Coronary artery (tissue), 2 donors: ENCODE measurements at regions not wholly inside any gene's neighbourhood (a gene's known extent, or its start where the extent isn't known, plus 50 kb on each side); places are given as distances from the start of the nearest gene placed in this dataset.
A peak's percentile ranks its signal among the peaks of the same experiment; 100 is the strongest.

ENCODE experiments used
- DNase-seq: peaks from one replicate; pipeline ENCODE4 v3.0.0-alpha.2; 2017; ENCODE audit warnings: low spot score
- H3K27ac ChIP-seq, 2 donors: fragments of 200-600 bp; sonication (generic); one replicate each; pipeline ENCODE4 v1.5.1; 2016 to 2019
- H3K4me3 ChIP-seq: fragments of 200-600 bp; sonication (generic); 2 replicates; pipeline ENCODE4 v1.5.1; 2016; ENCODE audit warnings: mild to moderate bottlenecking, moderate library complexity
- CTCF ChIP-seq: fragments of 200-600 bp; sonication (generic); IDR thresholded peaks from one replicate; pipeline ENCODE4 v1.5.1; 2019; ENCODE audit warnings: antibody characterized with exemption

- H3K27ac ChIP-seq = peak overlapping the region; percentile 51 to 71
- DNase-seq = no peak
- H3K4me3 ChIP-seq = peak overlapping the region; percentile 18
- TF ChIP-seq CTCF = no peak
Measured at GRCh38 chr6:19035461-19036195, 648.5 kb downstream of the RNF144B start.

- no peak for DNase-seq
- no peak for TF ChIP-seq CTCF
- Histone ChIP-seq H3K27ac (peak overlapping the region; percentile 51 to 71), H3K4me3 (no peak overlapping the region)
Measured at GRCh38 chr6:19036196-19036555, 649.0 kb downstream of the RNF144B start.

GRCh38 chr6:19037607-19038006, 650.5 kb downstream of the RNF144B start:
- H3K27ac ChIP-seq = no peak overlapping the region

GRCh38 chr6:19039287-19039686, 652.1 kb downstream of the RNF144B start:
- H3K4me3 ChIP-seq = no peak overlapping the region
- DNase-seq = no peak
- no peak overlapping the region for H3K27ac ChIP-seq
- no peak for TF ChIP-seq CTCF

More at GRCh38 chr6:19037607-19038006, 650.5 kb downstream of the RNF144B start:
- no peak for DNase-seq
- no peak for TF ChIP-seq CTCF
- no peak overlapping the region for H3K4me3 ChIP-seq

DNA sequence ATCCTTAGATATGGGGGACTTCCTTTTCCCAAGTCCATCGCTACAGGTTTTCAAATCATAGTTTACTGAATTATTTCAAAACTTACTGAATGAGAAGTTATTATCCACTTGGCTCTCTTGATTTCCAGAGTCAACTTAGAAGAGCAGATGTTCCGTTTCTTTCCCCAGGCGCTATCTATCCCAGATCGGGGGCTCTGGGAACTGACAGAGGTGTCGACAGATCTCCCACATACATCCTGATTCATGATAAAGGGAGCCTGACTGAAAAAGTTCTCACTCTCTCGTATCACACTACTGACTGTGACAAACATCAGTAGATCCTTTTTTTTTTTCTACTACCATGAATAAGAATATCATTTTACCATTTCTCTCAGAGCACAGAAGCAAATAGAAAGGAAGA, 654.8 kb downstream of the RNF144B start:
- Histone ChIP-seq H3K27ac (peak overlapping the region in 1 of 2 donors; percentile 60), H3K4me3 (no peak overlapping the region)
- TF ChIP-seq CTCF = no peak
- no peak for DNase-seq

DNA sequence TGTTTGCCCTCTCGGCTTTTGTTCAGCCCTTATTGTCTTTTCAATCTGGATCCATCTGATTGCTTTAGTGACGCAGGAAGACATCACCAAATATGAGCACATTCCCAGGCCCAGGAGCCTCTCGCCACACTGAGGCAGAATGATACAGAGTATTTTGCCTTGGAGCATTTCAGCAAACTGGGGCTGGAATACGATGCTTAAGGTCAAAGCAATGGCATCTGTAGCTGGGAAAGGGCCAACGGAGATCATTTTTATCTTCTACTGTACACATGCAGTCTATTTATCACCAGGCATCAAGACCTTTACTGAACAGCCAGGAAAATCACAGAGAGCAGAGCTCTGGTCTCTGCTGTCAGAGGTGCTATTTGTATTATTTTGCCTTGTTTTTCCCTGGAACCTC, 655.3 kb downstream of the RNF144B start:
- Histone ChIP-seq H3K4me3 (no peak overlapping the region), H3K27ac (peak overlapping the region; percentile 27 to 60)
- DNase-seq = no peak
- TF ChIP-seq CTCF = no peak

- TF ChIP-seq CTCF = no peak
- DNase-seq = no peak
- no peak overlapping the region for H3K27ac ChIP-seq
- no peak overlapping the region for H3K4me3 ChIP-seq
Measured at GRCh38 chr6:19050765-19051164, 663.6 kb downstream of the RNF144B start.
